ENCODE measurements at regions not wholly inside any gene's neighbourhood (a gene's known extent, or its start where the extent isn't known, plus 50 kb on each side); places are given as distances from the start of the nearest gene placed in this dataset.

GRCh38 chr4:4729206-4729605 lies 130.3 kb upstream of the MSX1 start:
- no peak for TF ChIP-seq CTCF (IDR thresholded peaks at IDR 0.05)
- no peak for TF ChIP-seq POLR2A (IDR thresholded peaks at IDR 0.05)
- TF ChIP-seq POLR2AphosphoS5 (IDR thresholded peaks at IDR 0.05): no peak
